Mucosa of stomach (tissue), 1 donor: ENCODE measurements at regions not wholly inside any gene's neighbourhood (a gene's known extent, or its start where the extent isn't known, plus 50 kb on each side); places are given as distances from the start of the nearest gene placed in this dataset.

Source experiments
- H3K27me3 ChIP-seq: one replicate; pipeline ENCODE4 v1.7.0; 2013; ENCODE audit warnings: mild to moderate bottlenecking, low read length; ENCODE audit not compliant: control insufficient read depth, insufficient read depth
- H3K36me3 ChIP-seq: one replicate; pipeline ENCODE4 v1.7.0; 2013; ENCODE audit warnings: low read length; ENCODE audit not compliant: control insufficient read depth, insufficient read depth
- H3K4me1 ChIP-seq: one replicate; pipeline ENCODE4 v1.7.0; 2013; ENCODE audit warnings: mild to moderate bottlenecking, low read length; ENCODE audit not compliant: control insufficient read depth, insufficient read depth
- H3K4me3 ChIP-seq: one replicate; pipeline ENCODE4 v1.7.0; 2013; ENCODE audit warnings: low read length
- H3K9ac ChIP-seq: one replicate; pipeline ENCODE4 v1.7.0; 2013; ENCODE audit warnings: mild to moderate bottlenecking, low read length, moderate library complexity
- H3K9me3 ChIP-seq: one replicate; pipeline ENCODE4 v1.7.0; 2013; ENCODE audit warnings: mild to moderate bottlenecking, low read length, moderate library complexity; ENCODE audit not compliant: control insufficient read depth
- donor health status: Pancreatic carcinoma.

DNA sequence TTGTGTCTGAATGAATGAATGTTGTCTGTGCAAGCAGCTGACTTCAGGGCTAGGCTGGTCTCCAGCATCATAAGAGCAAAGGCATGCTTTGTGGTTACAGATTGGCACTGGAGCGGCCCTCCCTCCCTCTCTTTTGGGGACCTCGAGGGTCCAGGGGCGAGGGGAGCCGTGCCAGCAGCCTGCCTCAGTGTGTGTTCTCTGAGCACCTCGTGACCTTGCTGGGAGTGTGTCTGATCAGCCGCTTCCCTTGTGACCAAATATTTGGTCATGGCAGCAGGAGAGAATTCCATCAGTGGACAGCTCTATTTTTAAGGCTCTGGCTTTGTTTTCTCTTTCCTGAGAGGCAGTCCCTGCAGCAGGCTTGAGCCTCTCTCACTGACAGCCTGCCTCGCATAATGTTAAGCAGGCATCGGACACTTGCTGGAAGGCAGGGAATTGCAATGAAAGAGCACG, 329.7 kb downstream of the UQCRFS1 start:
- no peak overlapping the region for H3K9ac ChIP-seq
- no peaks in the 10 kb centered on the region for H3K4me1 ChIP-seq
- H3K36me3 ChIP-seq = no peaks in the 10 kb centered on the region
- no peaks in the 10 kb centered on the region for H3K9me3 ChIP-seq
- H3K4me3 ChIP-seq = no peak overlapping the region
- no peaks in the 10 kb centered on the region for H3K27me3 ChIP-seq

DNA sequence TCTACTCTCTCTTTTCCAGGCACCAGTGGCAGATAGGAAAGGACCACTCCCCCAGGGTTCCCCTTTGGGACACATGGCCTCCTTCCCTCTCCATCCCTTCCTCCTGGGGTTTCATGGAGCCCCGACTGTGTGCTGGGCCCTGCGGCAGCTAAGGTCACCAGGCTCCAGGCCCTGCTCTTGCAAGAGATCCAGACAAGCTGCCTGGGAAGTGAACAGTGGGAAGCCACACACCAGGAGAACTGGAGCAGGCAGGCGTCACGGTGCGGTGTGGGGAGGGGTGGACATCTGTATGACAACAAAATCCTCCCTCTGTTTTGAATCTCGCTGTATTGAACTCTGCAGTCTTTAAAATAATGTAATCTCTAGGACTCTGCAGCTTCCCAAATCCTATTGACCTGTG, 330.1 kb downstream of the UQCRFS1 start:
- no peaks in the 10 kb centered on the region for H3K36me3 ChIP-seq
- no peaks in the 10 kb centered on the region for H3K4me1 ChIP-seq
- H3K27me3 ChIP-seq = no peaks in the 10 kb centered on the region
- no peak overlapping the region for H3K4me3 ChIP-seq
- no peak overlapping the region for H3K9ac ChIP-seq
- H3K9me3 ChIP-seq = no peaks in the 10 kb centered on the region

DNA sequence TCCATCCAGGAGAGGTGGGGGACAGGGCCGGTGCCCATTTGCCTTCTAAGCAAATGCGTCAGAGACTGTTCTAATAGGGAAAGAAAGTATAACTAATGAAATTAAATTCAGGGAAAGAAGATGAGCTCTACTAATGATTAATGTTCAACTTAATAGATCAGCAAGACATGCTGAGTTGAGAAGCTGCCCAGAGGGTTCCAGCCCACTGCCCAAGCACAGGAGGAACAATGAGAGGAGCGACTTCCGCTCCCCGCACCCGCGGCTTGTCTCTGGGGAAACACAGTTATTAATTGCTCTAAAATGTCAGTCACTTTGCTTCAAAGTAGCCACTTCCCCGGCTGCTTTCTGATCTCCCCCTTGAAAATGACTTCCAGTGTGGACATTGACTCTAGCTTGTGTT, 331.3 kb downstream of the UQCRFS1 start:
- H3K9me3 ChIP-seq = no peaks in the 10 kb centered on the region
- no peak overlapping the region for H3K4me3 ChIP-seq
- no peak overlapping the region for H3K9ac ChIP-seq
- no peaks in the 10 kb centered on the region for H3K36me3 ChIP-seq
- H3K27me3 ChIP-seq = no peaks in the 10 kb centered on the region
- H3K4me1 ChIP-seq = no peaks in the 10 kb centered on the region

DNA sequence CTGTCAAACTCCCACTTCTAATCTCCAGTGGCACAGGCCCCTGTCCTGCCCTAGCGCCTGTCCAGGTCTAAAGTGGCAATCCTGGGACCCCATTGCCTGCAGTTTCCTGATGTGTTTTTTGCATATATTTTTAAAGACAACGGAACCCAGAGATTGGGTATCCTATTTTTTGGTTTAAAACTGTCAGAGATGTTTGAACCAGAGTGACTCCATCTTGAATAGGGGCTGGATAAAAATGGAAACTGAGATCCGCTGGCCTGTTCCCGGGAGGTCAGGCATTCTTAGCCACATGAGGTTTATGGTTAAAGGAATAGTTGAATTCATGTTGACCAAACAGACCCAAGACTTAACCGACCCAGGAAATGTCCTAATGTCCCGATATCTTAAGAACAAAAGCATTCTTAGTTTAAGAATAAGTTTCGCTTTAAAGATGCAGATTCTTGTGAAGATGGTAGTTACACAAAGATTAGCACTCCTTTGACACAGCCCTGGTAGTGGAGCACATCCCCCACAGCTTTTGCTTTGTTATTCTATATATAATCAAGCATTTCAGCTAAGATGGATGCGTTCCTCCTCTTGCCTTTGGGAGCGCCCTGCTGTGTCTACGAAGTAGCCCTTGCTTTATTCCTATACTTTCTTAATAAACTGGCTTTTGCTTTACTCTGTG, 332.1 kb downstream of the UQCRFS1 start:
- no peaks in the 10 kb centered on the region for H3K36me3 ChIP-seq
- H3K4me3 ChIP-seq = no peak overlapping the region
- H3K4me1 ChIP-seq = no peaks in the 10 kb centered on the region
- no peak overlapping the region for H3K9ac ChIP-seq
- no peaks in the 10 kb centered on the region for H3K27me3 ChIP-seq
- no peaks in the 10 kb centered on the region for H3K9me3 ChIP-seq

DNA sequence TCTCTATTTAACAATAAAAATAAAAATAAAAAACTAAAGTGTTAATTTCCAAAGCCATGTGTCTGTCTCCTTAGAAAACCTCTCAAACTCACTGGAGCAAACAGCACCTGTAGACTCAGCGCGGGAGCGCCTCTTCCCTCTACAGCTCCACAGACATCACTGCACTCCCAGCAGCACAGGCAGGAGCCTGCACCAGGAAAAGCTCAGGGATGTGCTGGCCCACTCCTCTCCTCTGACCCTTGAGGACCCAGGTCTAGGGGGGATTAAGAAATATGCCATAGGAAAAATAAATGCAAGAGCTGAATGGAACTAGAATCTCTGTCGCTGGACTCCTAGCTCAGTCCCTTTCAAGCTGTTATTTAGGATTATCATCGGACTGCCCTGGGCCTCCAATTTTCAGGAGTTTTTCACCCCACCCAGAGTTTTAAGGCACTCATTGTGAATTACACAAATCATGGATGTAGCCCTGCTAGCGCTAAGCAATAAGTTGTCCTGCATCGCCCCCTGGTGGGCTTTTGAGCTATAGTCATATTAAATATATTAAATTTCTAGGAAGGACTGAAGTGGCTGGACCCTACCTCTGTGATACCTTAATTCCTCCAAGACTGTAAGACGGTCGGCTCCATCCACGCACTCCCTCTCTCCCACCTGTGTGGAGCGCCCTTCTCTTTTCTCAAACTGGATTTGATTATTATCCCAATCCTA, 333.9 kb downstream of the UQCRFS1 start:
- H3K36me3 ChIP-seq = no peaks in the 10 kb centered on the region
- H3K27me3 ChIP-seq = peaks cover 3% of the 10 kb centered on the region
- H3K4me1 ChIP-seq = no peaks in the 10 kb centered on the region
- no peaks in the 10 kb centered on the region for H3K9me3 ChIP-seq
- no peak overlapping the region for H3K4me3 ChIP-seq
- no peak overlapping the region for H3K9ac ChIP-seq

DNA sequence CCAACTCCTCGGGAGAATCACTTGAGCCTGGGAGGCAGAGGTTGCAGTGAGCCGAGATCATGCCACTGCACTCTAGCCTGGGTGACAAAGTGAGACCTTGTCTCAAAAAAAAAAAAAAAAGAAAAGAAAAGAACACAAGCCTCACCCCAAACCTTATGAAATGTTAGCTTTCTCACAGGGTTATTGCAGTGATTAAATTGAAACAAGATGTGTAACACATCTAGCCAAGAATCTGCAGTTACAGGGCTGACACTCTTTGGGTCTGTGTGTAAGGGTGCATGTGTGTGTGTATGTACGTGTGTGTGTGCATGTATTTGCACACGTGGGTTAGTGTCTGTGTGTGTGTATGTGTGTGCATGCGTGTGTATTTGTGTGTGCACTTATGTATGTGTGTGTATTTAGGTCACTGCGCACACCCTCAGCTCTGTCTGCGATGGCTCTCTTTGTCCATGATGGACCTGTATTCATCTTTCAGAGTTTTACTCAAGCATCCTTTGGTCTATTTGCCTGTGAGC, 336.3 kb downstream of the UQCRFS1 start:
- peaks cover 3% of the 10 kb centered on the region for H3K27me3 ChIP-seq
- H3K9ac ChIP-seq = no peak overlapping the region
- no peaks in the 10 kb centered on the region for H3K4me1 ChIP-seq

DNA sequence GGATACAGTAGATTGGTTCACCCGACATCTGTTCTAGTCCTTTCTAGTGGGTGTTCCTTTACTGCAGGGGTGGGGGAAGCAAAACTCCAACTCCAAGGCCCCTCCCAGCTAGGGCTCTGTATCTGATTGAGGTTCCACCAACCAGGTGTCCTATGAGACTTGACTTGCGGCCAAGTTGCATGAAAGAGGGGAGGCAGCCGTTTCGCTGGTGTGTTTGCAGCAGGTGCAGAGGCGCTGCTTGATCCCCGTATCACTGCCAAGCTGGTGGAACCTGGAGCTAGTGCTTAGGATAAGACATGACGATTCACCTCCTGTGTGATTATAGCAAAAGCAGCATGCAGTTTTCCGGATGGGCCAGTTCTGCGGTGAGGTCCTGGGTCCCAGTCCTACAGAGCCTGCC, 338.2 kb downstream of the UQCRFS1 start:
- no peaks in the 10 kb centered on the region for H3K4me1 ChIP-seq
- no peak overlapping the region for H3K9ac ChIP-seq
- H3K36me3 ChIP-seq = no peaks in the 10 kb centered on the region
- no peaks in the 10 kb centered on the region for H3K9me3 ChIP-seq
- H3K27me3 ChIP-seq = peaks cover 3% of the 10 kb centered on the region
- H3K4me3 ChIP-seq = no peak overlapping the region

More for the DNA sequence above, 336.3 kb downstream of the UQCRFS1 start:
- no peak overlapping the region for H3K4me3 ChIP-seq
- no peaks in the 10 kb centered on the region for H3K9me3 ChIP-seq
- no peaks in the 10 kb centered on the region for H3K36me3 ChIP-seq

DNA sequence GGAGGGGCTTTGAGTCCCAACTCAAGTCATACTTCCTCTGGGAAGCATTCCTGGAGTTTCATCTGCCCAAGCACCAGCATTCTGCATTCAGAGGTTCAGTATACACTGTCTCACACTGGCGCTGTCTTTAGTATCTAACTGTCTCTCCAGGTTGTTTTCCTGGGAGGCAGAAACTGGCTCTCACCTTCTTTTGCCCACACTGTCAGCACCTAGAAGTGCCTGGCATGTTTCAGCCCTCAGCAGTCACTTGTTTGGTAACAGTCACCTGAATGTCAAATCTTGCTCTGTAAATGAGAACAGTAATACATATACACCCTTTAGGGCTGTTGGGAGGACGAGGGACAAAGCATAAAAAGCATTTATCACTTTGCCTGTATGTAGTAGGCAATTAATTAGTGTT, 339.6 kb downstream of the UQCRFS1 start:
- no peak overlapping the region for H3K4me3 ChIP-seq
- no peaks in the 10 kb centered on the region for H3K4me1 ChIP-seq
- H3K9me3 ChIP-seq = no peaks in the 10 kb centered on the region
- no peaks in the 10 kb centered on the region for H3K36me3 ChIP-seq
- H3K9ac ChIP-seq = no peak overlapping the region
- peaks cover 3% of the 10 kb centered on the region for H3K27me3 ChIP-seq

DNA sequence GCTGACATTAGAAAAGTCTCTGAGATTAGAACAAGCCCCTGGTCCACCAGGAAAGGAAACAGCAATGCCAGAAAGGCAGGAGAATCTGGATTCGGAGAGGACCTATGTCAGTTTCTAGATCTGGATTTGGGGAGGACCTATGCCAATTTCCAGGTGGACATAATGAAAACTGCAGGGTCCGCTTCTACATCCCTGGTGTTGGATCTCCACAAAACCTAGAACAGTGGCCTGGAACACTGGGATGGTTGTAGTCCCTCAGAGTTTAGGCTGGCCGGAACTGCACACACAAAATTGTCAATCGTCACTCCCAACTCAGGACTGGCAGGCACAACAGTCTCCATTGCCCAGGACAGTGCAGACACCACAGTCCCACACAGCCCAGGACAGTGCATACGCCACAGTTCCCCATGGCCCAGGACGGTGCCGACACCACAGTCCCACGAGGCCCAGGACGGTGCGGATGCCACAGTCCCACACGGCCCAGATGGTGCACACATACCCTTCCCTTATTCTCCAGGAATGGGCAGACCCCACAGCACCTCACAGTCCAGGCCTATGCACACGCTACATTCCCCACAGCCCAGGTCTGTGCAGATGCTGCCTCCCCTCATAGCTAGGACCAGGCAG, 341.7 kb downstream of the UQCRFS1 start:
- no peaks in the 10 kb centered on the region for H3K9me3 ChIP-seq
- H3K36me3 ChIP-seq = no peaks in the 10 kb centered on the region
- H3K9ac ChIP-seq = no peak overlapping the region
- no peaks in the 10 kb centered on the region for H3K4me1 ChIP-seq
- no peak overlapping the region for H3K4me3 ChIP-seq
- peaks cover 3% of the 10 kb centered on the region for H3K27me3 ChIP-seq

DNA sequence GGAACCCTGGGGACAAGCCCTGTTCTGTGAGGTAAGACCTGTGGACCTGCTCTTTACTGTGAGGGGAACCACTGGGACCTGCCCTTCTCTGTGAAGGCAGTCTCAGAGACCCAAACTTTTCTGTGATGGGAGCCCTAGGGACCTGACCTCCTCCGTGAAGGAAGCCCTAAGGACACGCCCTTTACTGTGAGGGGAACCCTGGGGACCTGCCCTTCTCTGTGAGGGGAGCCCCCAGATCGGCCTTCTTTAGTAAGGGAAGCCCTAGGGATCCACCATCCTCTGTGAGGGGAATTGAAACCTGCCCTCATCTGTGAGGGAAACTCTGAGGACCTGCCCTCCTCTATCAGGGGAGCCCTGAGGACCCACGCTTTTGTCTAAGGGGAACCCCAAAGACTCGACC, 343.5 kb downstream of the UQCRFS1 start:
- Histone ChIP-seq H3K4me3 (no peak overlapping the region), H3K4me1 (no peaks in the 10 kb centered on the region), H3K36me3 (no peaks in the 10 kb centered on the region), H3K27me3 (no peaks in the 10 kb centered on the region), H3K9ac (no peak overlapping the region), H3K9me3 (no peaks in the 10 kb centered on the region)

DNA sequence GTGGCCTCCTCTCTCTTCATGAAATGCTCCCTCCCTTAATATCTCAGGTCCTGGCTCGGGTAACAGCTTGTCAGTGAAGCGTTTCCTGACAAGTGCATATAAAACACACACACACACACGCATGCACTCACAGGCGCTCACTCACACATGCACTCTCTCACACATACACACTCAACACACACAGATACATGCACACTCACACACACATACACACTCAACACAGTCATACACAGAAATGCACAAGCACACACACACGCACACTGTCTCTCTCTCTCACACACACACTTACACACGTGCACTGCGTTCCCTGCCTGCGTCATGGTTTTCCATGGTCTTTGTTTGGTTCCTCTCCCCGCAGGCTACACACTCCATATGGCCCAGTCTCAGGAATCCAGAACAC, 344.1 kb downstream of the UQCRFS1 start:
- H3K4me1 ChIP-seq = no peaks in the 10 kb centered on the region
- H3K36me3 ChIP-seq = no peaks in the 10 kb centered on the region
- no peaks in the 10 kb centered on the region for H3K9me3 ChIP-seq
- H3K9ac ChIP-seq = no peak overlapping the region
- H3K4me3 ChIP-seq = no peak overlapping the region
- H3K27me3 ChIP-seq = no peaks in the 10 kb centered on the region

DNA sequence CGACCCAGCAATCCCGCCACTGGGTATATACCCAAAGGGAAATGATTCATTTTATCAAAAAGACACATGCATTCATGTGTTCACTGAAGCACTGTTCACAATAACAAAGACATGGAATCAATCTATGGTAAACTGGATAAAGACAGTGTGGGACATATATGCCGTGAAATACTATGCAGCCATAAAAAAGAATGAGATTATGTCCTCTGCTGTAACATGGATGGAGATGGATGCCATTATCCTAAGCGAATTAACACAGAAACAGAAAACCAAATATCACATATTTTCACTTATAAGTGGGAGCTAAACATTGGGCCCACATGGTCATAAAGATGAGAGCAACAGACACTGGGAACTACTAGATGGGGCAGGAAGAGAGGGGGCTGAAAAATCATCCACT, 345.0 kb downstream of the UQCRFS1 start:
- no peaks in the 10 kb centered on the region for H3K4me1 ChIP-seq

More for the DNA sequence above, 345.0 kb downstream of the UQCRFS1 start:
- Histone ChIP-seq H3K36me3 (no peaks in the 10 kb centered on the region), H3K27me3 (no peaks in the 10 kb centered on the region), H3K9ac (no peak overlapping the region), H3K4me3 (no peak overlapping the region), H3K9me3 (no peaks in the 10 kb centered on the region)
